ENCODE measurements at regions not wholly inside any gene's neighbourhood (a gene's known extent, or its start where the extent isn't known, plus 50 kb on each side); places are given as distances from the start of the nearest gene placed in this dataset.

DNA sequence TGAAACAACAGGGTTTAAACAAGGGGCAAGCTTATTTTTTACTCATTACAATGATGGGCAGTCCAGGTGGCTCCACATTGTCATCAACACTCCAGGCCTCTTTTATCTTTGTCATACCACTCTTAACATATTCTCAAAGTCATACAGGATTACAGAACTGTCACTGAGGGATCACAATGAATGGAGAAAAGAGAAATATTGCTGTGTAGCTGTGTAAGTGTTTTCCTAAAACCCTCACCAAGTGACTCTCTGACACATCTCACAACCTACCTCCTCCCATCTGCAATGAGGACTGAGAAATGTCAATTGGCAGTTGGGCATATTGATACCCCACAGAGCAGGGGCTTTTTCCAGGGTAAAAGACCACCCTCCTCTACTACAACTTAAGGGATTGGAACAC lies 562.1 kb downstream of the TBC1D4 start:
- Mint-ChIP-seq H3K36me3 (no peaks in the 10 kb centered on the region), H3K27me3 (ENCODE audit: low read depth in 2 of 2) (no peaks in the 10 kb centered on the region), H3K4me3 (no peak overlapping the region), H3K9me3 (peaks cover 2% of the 10 kb centered on the region in 2 donors), H3K27ac (peak overlapping the region in 1 of 2 donors; percentile 23), H3K4me1 (peaks cover 23 to 24% of the 10 kb centered on the region in 2 donors)
- ATAC-seq (no peak), DNase-seq (no peak)
- no peak for TF ChIP-seq CTCF (IDR thresholded peaks at IDR 0.05)
- H3K4me1 ChIP-seq (ENCODE audit: control insufficient read depth, insufficient read depth, low read length) = peaks cover 7% of the 10 kb centered on the region
- H3K27ac ChIP-seq (ENCODE audit: low read length) = no peak overlapping the region
- H3K4me3 ChIP-seq (ENCODE audit: low read length) = no peak overlapping the region
- no peaks in the 10 kb centered on the region for H3K27me3 ChIP-seq (ENCODE audit: control insufficient read depth, insufficient read depth, low read length)
- H3K9me3 ChIP-seq (ENCODE audit: control insufficient read depth, insufficient read depth, low read length) = no peaks in the 10 kb centered on the region
- no peaks in the 10 kb centered on the region for H3K36me3 ChIP-seq (ENCODE audit: control insufficient read depth, insufficient read depth, low read length)
- intact Hi-C loops (cut with micrococcal nuclease) = no loop called here

DNA sequence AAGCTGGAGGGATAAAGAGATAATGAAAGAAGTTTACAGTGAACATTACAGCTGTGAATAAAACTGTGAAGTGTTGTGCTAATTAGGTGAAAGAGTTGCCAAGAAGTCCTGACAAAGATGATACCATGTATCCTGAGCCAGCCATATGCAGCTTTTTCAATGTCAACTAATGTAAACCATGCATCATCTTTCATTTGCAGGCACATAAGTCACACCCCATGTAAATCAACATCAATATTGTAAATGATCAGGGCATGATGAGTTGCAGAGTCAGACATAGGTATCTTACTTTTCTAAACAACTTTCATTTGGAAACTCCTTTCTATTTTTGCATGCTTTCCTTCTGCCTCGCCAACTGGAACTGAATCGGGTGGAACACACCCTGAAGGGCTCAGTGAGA lies 569.1 kb downstream of the TBC1D4 start:
- H3K4me1 Mint-ChIP-seq = no peaks in the 10 kb centered on the region
- no peak overlapping the region for H3K27ac ChIP-seq (ENCODE audit: low read length)
- intact Hi-C loops (cut with micrococcal nuclease) = no loop called here
- WGBS (ENCODE audit: insufficient coverage) = 100% methylated on average over 2 of the region's 2 CpGs
- no peaks in the 10 kb centered on the region for H3K9me3 ChIP-seq (ENCODE audit: control insufficient read depth, insufficient read depth, low read length)
- no peaks in the 10 kb centered on the region for H3K9me3 Mint-ChIP-seq
- H3K36me3 Mint-ChIP-seq = no peaks in the 10 kb centered on the region
- TF ChIP-seq CTCF (IDR thresholded peaks at IDR 0.05) = no peak
- no peak overlapping the region for H3K4me3 ChIP-seq (ENCODE audit: low read length)
- no peaks in the 10 kb centered on the region for H3K36me3 ChIP-seq (ENCODE audit: control insufficient read depth, insufficient read depth, low read length)
- ATAC-seq (no peak), DNase-seq (no peak)
- H3K4me3 Mint-ChIP-seq = no peak overlapping the region
- H3K27me3 Mint-ChIP-seq (ENCODE audit: low read depth in 2 of 2) = no peaks in the 10 kb centered on the region
- no peak overlapping the region for H3K27ac Mint-ChIP-seq
- no peaks in the 10 kb centered on the region for H3K4me1 ChIP-seq (ENCODE audit: control insufficient read depth, insufficient read depth, low read length)
- H3K27me3 ChIP-seq (ENCODE audit: control insufficient read depth, insufficient read depth, low read length) = no peaks in the 10 kb centered on the region

GRCh38 chr13:74910415-74910814 lies 571.6 kb downstream of the TBC1D4 start:
- ATAC-seq = no peak
- intact Hi-C loops (cut with micrococcal nuclease) = no loop called here

More at GRCh38 chr13:74910415-74910814, 571.6 kb downstream of the TBC1D4 start:
- no peaks in the 10 kb centered on the region for H3K9me3 ChIP-seq (ENCODE audit: control insufficient read depth, insufficient read depth, low read length)
- 97% methylated on average over 3 of the region's 5 CpGs for WGBS (ENCODE audit: insufficient coverage)
- H3K4me3 Mint-ChIP-seq = no peak overlapping the region
- H3K36me3 ChIP-seq (ENCODE audit: control insufficient read depth, insufficient read depth, low read length) = no peaks in the 10 kb centered on the region
- H3K27ac ChIP-seq (ENCODE audit: low read length) = no peak overlapping the region
- no peak for DNase-seq
- no peaks in the 10 kb centered on the region for H3K4me1 Mint-ChIP-seq
- no peak overlapping the region for H3K27ac Mint-ChIP-seq
- no peak for TF ChIP-seq CTCF (IDR thresholded peaks at IDR 0.05)
- no peaks in the 10 kb centered on the region for H3K36me3 Mint-ChIP-seq
- H3K9me3 Mint-ChIP-seq = no peaks in the 10 kb centered on the region
- H3K27me3 ChIP-seq (ENCODE audit: control insufficient read depth, insufficient read depth, low read length) = no peaks in the 10 kb centered on the region
- no peaks in the 10 kb centered on the region for H3K4me1 ChIP-seq (ENCODE audit: control insufficient read depth, insufficient read depth, low read length)
- H3K4me3 ChIP-seq (ENCODE audit: low read length) = no peak overlapping the region
- H3K27me3 Mint-ChIP-seq (ENCODE audit: low read depth in 2 of 2) = no peaks in the 10 kb centered on the region
